Upper lobe of left lung (tissue), 6 donors: ENCODE measurements at regions not wholly inside any gene's neighbourhood (a gene's known extent, or its start where the extent isn't known, plus 50 kb on each side); places are given as distances from the start of the nearest gene placed in this dataset.

Source experiments
- ATAC-seq, 2 donors: fragments of 200-7000 bp; cut with Tn5 transposase; one replicate each; pipeline ENCODE4 v1.9.1; 2022; ENCODE audit warnings: mild to moderate bottlenecking in 2 of 2, moderate library complexity in 2 of 2; ENCODE audit not compliant: low FRiP score in 2 of 2
- DNase-seq, 2 donors: peaks; one replicate each; pipeline ENCODE4 v3.0.0-alpha.2; 2019 to 2020
- H3K27ac ChIP-seq, 4 donors: fragments of 200-600 bp; sonication (generic); one replicate each; pipeline ENCODE4 v1.5.1; 2016 to 2019
- H3K27me3 ChIP-seq, 4 donors: fragments of 200-600 bp; sonication (generic); one replicate each; pipeline ENCODE4 v1.5.1; 2017 to 2019
- H3K36me3 ChIP-seq, 4 donors: fragments of 200-600 bp; sonication (generic); one replicate each; pipeline ENCODE4 v1.5.1; 2016 to 2019
- H3K4me1 ChIP-seq, 4 donors: fragments of 200-600 bp; sonication (generic); one replicate each; pipeline ENCODE4 v1.5.1; 2018 to 2019
- H3K4me3 ChIP-seq, 4 donors: fragments of 200-600 bp; sonication (generic); one replicate each; pipeline ENCODE4 v1.5.1; 2017 to 2019; ENCODE audit warnings: mild to moderate bottlenecking in 2 of 4, moderate library complexity in 1 of 4
- H3K9me3 ChIP-seq, 4 donors: fragments of 200-600 bp; sonication (generic); one replicate each; pipeline ENCODE4 v1.5.1; 2018 to 2019
- CTCF ChIP-seq, 6 experiments: fragments of 450-650 bp in 4 of 6; fragments of 200-600 bp in 2 of 6; sonication (generic) in 2 of 6; IDR thresholded peaks; one replicate each; pipeline ENCODE4 v1.5.1; 2016 to 2019; ENCODE audit warnings: antibody characterized with exemption in 6 of 6
- EP300 ChIP-seq, 4 donors: sonication (generic); formaldehyde crosslinking; IDR thresholded peaks; one replicate each; pipeline ENCODE4 v1.5.1; 2017; ENCODE audit warnings: antibody characterized with exemption in 4 of 4, control low read depth in 2 of 4
- POLR2A ChIP-seq, 4 donors: fragments of 450-650 bp; IDR thresholded peaks; one replicate each; pipeline ENCODE4 v1.5.1; 2016 to 2017; ENCODE audit warnings: antibody characterized with exemption in 4 of 4, mild to moderate bottlenecking in 2 of 4
- POLR2AphosphoS5 ChIP-seq, 2 donors: sonication (generic); formaldehyde crosslinking; IDR thresholded peaks; one replicate each; pipeline ENCODE4 v1.5.1; 2017; ENCODE audit warnings: antibody characterized with exemption in 2 of 2
- WGBS, 2 donors: methylation state at CpG; one replicate each; pipeline ENCODE4 v1.1.5; 2017 to 2018; 5-methylcytosine and 5-hydroxymethylcytosine counted together
- donor health status: DM: no; HTN: no; CAD: no; lungs with moderate emphysema.
- donor health status: DM: no; HTN: yes; CAD: no; lungs with severe emphysema.

- TF ChIP-seq EP300 (IDR thresholded peaks at IDR 0.05) (no peak), POLR2A (IDR thresholded peaks at IDR 0.05) (no peak), POLR2AphosphoS5 (IDR thresholded peaks at IDR 0.05) (no peak), CTCF (IDR thresholded peaks at IDR 0.05) (no peak)
- 79 to 100% methylated on average over 3 of the region's 3 CpGs for WGBS, 2 donors
Measured at GRCh38 chr15:91624353-91624968, 229.0 kb upstream of the SLCO3A1 start.

GRCh38 chr15:91625506-91625905, 228.0 kb upstream of the SLCO3A1 start:
- no peak overlapping the region for H3K4me3 ChIP-seq
- H3K27me3 ChIP-seq: no peaks in the 10 kb centered on the region
- 73 to 89% methylated on average over 6 of the region's 6 CpGs for WGBS, 2 donors
- no peaks in the 10 kb centered on the region for H3K36me3 ChIP-seq
- TF ChIP-seq CTCF (IDR thresholded peaks at IDR 0.05): no peak
- TF ChIP-seq POLR2A (IDR thresholded peaks at IDR 0.05): no peak
- TF ChIP-seq EP300 (IDR thresholded peaks at IDR 0.05): no peak
- no peak for TF ChIP-seq POLR2AphosphoS5 (IDR thresholded peaks at IDR 0.05)
- no peak for DNase-seq
- no peaks in the 10 kb centered on the region for H3K9me3 ChIP-seq
- no peak for ATAC-seq
- H3K4me1 ChIP-seq: no peaks in the 10 kb centered on the region
- H3K27ac ChIP-seq: no peak overlapping the region

More at GRCh38 chr15:91624353-91624968, 229.0 kb upstream of the SLCO3A1 start:
- ATAC-seq: no peak
- DNase-seq: no peak
- Histone ChIP-seq H3K4me3 (no peak overlapping the region), H3K27ac (no peak overlapping the region), H3K36me3 (no peaks in the 10 kb centered on the region), H3K27me3 (no peaks in the 10 kb centered on the region), H3K9me3 (no peaks in the 10 kb centered on the region), H3K4me1 (no peaks in the 10 kb centered on the region)

- DNase-seq (peak in 1 of 2 donors; percentile 32), ATAC-seq (peak; percentile 50 to 53)
- Histone ChIP-seq H3K36me3 (no peaks in the 10 kb centered on the region), H3K27ac (no peak overlapping the region), H3K9me3 (no peaks in the 10 kb centered on the region), H3K4me3 (no peak overlapping the region), H3K27me3 (no peaks in the 10 kb centered on the region), H3K4me1 (no peaks in the 10 kb centered on the region)
- TF ChIP-seq POLR2AphosphoS5 (IDR thresholded peaks at IDR 0.05): no peak
- no peak for TF ChIP-seq EP300 (IDR thresholded peaks at IDR 0.05)
- no peak for TF ChIP-seq POLR2A (IDR thresholded peaks at IDR 0.05)
- no peak for TF ChIP-seq CTCF (IDR thresholded peaks at IDR 0.05)
- WGBS, 2 donors: 56 to 65% methylated on average over 10 to 11 of the region's 11 CpGs
Measured at GRCh38 chr15:91627473-91628278, 225.8 kb upstream of the SLCO3A1 start.

GRCh38 chr15:91630090-91630489, 223.4 kb upstream of the SLCO3A1 start:
- no peak for ATAC-seq

More at GRCh38 chr15:91630090-91630489, 223.4 kb upstream of the SLCO3A1 start:
- no peaks in the 10 kb centered on the region for H3K27me3 ChIP-seq
- DNase-seq: no peak
- no peak overlapping the region for H3K27ac ChIP-seq
- 74 to 78% methylated on average over 6 of the region's 6 CpGs for WGBS, 2 donors
- TF ChIP-seq EP300 (IDR thresholded peaks at IDR 0.05): no peak
- TF ChIP-seq POLR2AphosphoS5 (IDR thresholded peaks at IDR 0.05): no peak
- TF ChIP-seq CTCF (IDR thresholded peaks at IDR 0.05): no peak
- TF ChIP-seq POLR2A (IDR thresholded peaks at IDR 0.05): no peak
- no peaks in the 10 kb centered on the region for H3K9me3 ChIP-seq
- H3K4me3 ChIP-seq: no peak overlapping the region
- H3K36me3 ChIP-seq: no peaks in the 10 kb centered on the region
- no peaks in the 10 kb centered on the region for H3K4me1 ChIP-seq
